ENCODE measurements at regions not wholly inside any gene's neighbourhood (a gene's known extent, or its start where the extent isn't known, plus 50 kb on each side); places are given as distances from the start of the nearest gene placed in this dataset.
"Not testable (repeated sequence)": the region's sequence is repeated elsewhere in the genome, so short reads cannot be mapped to it uniquely, and the experiment has no call there.

GRCh38 chr12:114604606-114605005, 79.4 kb downstream of the TBX3 start:
- H3K27ac ChIP-seq, result no peak overlapping the region
- no peak for TF ChIP-seq CTCF (IDR thresholded peaks at IDR 0.05; ENCODE audit: low read depth, low read length)
- DNase-seq, result no peak
- no peak overlapping the region for H3K4me3 ChIP-seq (ENCODE audit: low read depth, low read length)
- no peaks in the 10 kb centered on the region for H3K36me3 ChIP-seq
- H3K9me3 ChIP-seq (ENCODE audit: severe bottlenecking), result peaks cover 5% of the 10 kb centered on the region
- H3K27me3 ChIP-seq (ENCODE audit: insufficient read depth, low read depth, severe bottlenecking), result peaks cover 38% of the 10 kb centered on the region

GRCh38 chr12:114600584-114600983, 83.4 kb downstream of the TBX3 start:
- not testable (repeated sequence) for H3K36me3 ChIP-seq; H3K4me3 ChIP-seq (ENCODE audit: low read depth, low read length); H3K9me3 ChIP-seq (ENCODE audit: severe bottlenecking); DNase-seq; H3K27ac ChIP-seq
- H3K27me3 ChIP-seq (ENCODE audit: insufficient read depth, low read depth, severe bottlenecking), result peaks cover 30% of the 10 kb centered on the region

- TF ChIP-seq CTCF (IDR thresholded peaks at IDR 0.05; ENCODE audit: low read depth, low read length), result no peak
- Histone ChIP-seq H3K27ac (no peak overlapping the region), H3K27me3 (ENCODE audit: insufficient read depth, low read depth, severe bottlenecking) (peaks cover 28% of the 10 kb centered on the region), H3K4me3 (ENCODE audit: low read depth, low read length) (no peak overlapping the region), H3K36me3 (no peaks in the 10 kb centered on the region), H3K9me3 (ENCODE audit: severe bottlenecking) (peaks cover 5% of the 10 kb centered on the region)
- DNase-seq, result no peak
Observed at GRCh38 chr12:114598111-114598510, 85.9 kb downstream of the TBX3 start.

GRCh38 chr12:114592946-114593345, 91.0 kb downstream of the TBX3 start:
- H3K27me3 ChIP-seq (ENCODE audit: insufficient read depth, low read depth, severe bottlenecking), result peaks cover 35% of the 10 kb centered on the region
- H3K9me3 ChIP-seq (ENCODE audit: severe bottlenecking), result no peaks in the 10 kb centered on the region
- H3K4me3 ChIP-seq (ENCODE audit: low read depth, low read length), result no peak overlapping the region
- H3K36me3 ChIP-seq, result no peaks in the 10 kb centered on the region
- TF ChIP-seq CTCF (IDR thresholded peaks at IDR 0.05; ENCODE audit: low read depth, low read length), result no peak
- DNase-seq, result no peak
- no peak overlapping the region for H3K27ac ChIP-seq

- Histone ChIP-seq H3K27me3 (ENCODE audit: insufficient read depth, low read depth, severe bottlenecking) (peaks cover 28% of the 10 kb centered on the region), H3K4me3 (ENCODE audit: low read depth, low read length) (no peak overlapping the region), H3K36me3 (no peaks in the 10 kb centered on the region), H3K9me3 (ENCODE audit: severe bottlenecking) (no peaks in the 10 kb centered on the region), H3K27ac (no peak overlapping the region)
- no peak for DNase-seq
- no peak for TF ChIP-seq CTCF (IDR thresholded peaks at IDR 0.05; ENCODE audit: low read depth, low read length)
Observed at GRCh38 chr12:114588061-114588460, 95.9 kb downstream of the TBX3 start.

- peaks cover 51% of the 10 kb centered on the region for H3K27me3 ChIP-seq (ENCODE audit: insufficient read depth, low read depth, severe bottlenecking)
- H3K27ac ChIP-seq, result no peak overlapping the region
- no peak for TF ChIP-seq CTCF (IDR thresholded peaks at IDR 0.05; ENCODE audit: low read depth, low read length)
- H3K36me3 ChIP-seq, result no peaks in the 10 kb centered on the region
- DNase-seq, result no peak
- no peaks in the 10 kb centered on the region for H3K9me3 ChIP-seq (ENCODE audit: severe bottlenecking)
- no peak overlapping the region for H3K4me3 ChIP-seq (ENCODE audit: low read depth, low read length)
Observed at GRCh38 chr12:114580306-114580705, 103.7 kb downstream of the TBX3 start.

Measured in WERI-Rb-1 (cell line).